Chondrocyte (in vitro differentiated cells): ENCODE measurements at regions not wholly inside any gene's neighbourhood (a gene's known extent, or its start where the extent isn't known, plus 50 kb on each side); places are given as distances from the start of the nearest gene placed in this dataset.
A peak's percentile ranks its signal among the peaks of the same experiment; 100 is the strongest.

ENCODE experiments used
- DNase-seq: peaks from one replicate; pipeline ENCODE4 v3.0.0; 2021; ENCODE audit warnings: mixed read lengths, low spot score
- H3K27ac Mint-ChIP-seq: one replicate; pipeline ENCODE4 v1.8.0; 2021; ENCODE audit warnings: mild to moderate bottlenecking, moderate library complexity, mixed read lengths; ENCODE audit not compliant: unreplicated experiment
- H3K27me3 Mint-ChIP-seq: 2 replicates; pipeline ENCODE4 v1.8.0; 2021; ENCODE audit warnings: low read depth, mixed read lengths
- H3K36me3 Mint-ChIP-seq: 2 replicates; pipeline ENCODE4 v1.8.0; 2021; ENCODE audit warnings: low read depth, mixed read lengths
- H3K4me1 Mint-ChIP-seq: 2 replicates; pipeline ENCODE4 v1.8.0; 2021; ENCODE audit warnings: low read depth, mild to moderate bottlenecking, mixed read lengths
- H3K4me3 Mint-ChIP-seq: one replicate; pipeline ENCODE4 v1.8.0; 2021; ENCODE audit warnings: mild to moderate bottlenecking, moderate library complexity, mixed read lengths; ENCODE audit not compliant: unreplicated experiment
- H3K9me3 Mint-ChIP-seq: 2 replicates; pipeline ENCODE4 v1.8.0; 2021; ENCODE audit warnings: low read depth, mixed read lengths
- TF ChIP-seq, protein P1 (sequence below): fragments of 200-600 bp; sonication (generic); IDR thresholded peaks from 2 replicates; pipeline ENCODE4 v1.5.0; 2021; ENCODE audit warnings: antibody characterized with exemption, mild to moderate bottlenecking, moderate library complexity

DNA sequence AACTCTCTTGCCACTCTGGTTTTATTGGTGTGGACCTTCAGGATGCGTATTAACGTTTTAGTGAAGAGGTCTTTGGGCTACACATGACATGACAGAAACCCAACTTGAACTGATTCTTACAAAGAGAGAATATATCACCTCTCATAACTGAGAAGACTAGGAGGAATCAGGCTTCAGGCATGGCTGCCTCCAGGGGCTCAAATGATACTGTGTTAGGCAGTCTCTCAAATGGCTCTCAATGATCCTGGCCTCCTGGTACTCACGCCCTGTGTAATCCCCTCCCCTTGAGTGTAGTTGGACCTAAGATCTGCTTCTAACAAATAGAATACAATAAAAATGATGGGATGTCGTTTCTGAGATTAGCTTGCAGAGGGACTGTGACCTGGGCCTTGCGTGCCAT lies 58.5 kb upstream of the SYPL1 start:
- TF ChIP-seq, protein P1, sequence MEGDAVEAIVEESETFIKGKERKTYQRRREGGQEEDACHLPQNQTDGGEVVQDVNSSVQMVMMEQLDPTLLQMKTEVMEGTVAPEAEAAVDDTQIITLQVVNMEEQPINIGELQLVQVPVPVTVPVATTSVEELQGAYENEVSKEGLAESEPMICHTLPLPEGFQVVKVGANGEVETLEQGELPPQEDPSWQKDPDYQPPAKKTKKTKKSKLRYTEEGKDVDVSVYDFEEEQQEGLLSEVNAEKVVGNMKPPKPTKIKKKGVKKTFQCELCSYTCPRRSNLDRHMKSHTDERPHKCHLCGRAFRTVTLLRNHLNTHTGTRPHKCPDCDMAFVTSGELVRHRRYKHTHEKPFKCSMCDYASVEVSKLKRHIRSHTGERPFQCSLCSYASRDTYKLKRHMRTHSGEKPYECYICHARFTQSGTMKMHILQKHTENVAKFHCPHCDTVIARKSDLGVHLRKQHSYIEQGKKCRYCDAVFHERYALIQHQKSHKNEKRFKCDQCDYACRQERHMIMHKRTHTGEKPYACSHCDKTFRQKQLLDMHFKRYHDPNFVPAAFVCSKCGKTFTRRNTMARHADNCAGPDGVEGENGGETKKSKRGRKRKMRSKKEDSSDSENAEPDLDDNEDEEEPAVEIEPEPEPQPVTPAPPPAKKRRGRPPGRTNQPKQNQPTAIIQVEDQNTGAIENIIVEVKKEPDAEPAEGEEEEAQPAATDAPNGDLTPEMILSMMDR: no peak
- Mint-ChIP-seq H3K27ac (no peak overlapping the region), H3K36me3 (no peaks in the 10 kb centered on the region), H3K9me3 (no peaks in the 10 kb centered on the region), H3K27me3 (peaks cover 8% of the 10 kb centered on the region), H3K4me3 (no peak overlapping the region), H3K4me1 (peaks cover 16% of the 10 kb centered on the region)
- DNase-seq: no peak

DNA sequence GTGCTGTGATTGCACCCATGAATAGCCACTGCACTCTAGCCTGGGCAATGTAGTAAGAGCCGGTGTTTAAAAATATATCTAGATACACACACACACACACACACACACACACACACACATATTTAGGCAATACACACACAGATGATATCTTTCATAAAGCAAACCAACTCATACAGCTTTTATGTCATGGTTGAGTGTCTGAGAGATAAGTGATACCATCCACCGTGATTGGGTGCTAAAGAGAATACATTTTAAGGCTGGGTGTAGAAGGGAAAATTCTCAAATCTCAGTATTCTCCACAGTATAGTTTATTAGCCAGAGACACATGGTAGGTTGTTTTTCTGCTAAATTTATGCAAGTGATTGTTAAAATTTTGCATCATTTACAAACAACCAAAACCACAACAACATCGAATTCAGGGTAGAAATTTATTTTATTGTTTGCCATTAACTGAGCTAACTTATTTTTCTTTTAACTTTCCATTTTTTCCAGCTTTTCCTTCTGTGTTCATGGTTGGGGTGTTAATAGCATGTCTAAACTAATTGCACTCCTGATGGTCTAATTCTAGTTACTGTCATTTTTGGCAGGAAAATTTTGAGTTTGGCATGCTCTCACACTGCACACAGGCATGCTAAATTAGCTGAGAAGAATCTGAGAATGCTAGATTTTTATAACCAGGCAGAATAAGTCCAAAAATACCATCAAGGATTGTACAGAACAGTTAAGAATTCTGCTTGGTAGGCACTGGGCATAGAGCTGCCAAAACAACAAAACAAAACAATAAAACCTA lies 57.9 kb upstream of the SYPL1 start:
- Mint-ChIP-seq H3K9me3 (no peaks in the 10 kb centered on the region), H3K4me1 (peaks cover 20% of the 10 kb centered on the region), H3K27me3 (peaks cover 4% of the 10 kb centered on the region), H3K4me3 (no peak overlapping the region), H3K27ac (no peak overlapping the region), H3K36me3 (no peaks in the 10 kb centered on the region)
- DNase-seq: no peak
- TF ChIP-seq, protein P1: no peak

DNA sequence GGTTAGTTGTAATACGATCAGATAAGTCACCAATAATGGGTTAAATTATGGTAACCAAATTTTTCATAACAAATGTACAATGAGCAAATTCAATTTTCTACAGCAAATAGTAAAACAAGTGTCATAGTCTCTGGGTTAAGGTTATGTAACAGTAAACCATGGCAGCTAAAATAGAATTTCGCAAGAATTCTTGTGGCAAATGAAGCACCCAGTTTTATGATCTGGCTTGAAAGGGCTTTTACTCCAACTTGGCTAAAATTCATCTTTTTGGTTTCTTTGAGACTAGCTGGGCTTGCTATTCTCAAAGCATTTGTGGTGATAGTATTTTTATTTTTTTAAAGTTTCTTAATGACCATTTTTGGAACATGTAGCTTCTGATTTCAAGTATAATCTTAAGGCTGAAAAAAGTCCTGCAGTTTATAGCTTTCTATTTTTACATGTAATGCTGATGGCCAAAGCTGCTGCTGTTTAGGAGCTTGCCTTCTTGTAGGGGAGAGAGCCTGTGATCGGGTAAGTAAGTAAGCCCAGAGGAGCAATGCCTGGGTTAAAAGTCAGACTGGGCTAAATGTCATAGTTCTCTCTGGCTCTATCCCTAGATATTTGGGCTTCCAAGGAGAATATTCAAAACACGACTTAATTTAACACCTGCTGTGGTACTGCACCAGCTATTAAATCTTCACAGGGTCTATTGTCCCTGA lies 55.5 kb upstream of the SYPL1 start:
- H3K27ac Mint-ChIP-seq: no peak overlapping the region
- H3K27me3 Mint-ChIP-seq: no peaks in the 10 kb centered on the region
- peaks cover 3% of the 10 kb centered on the region for H3K36me3 Mint-ChIP-seq
- TF ChIP-seq, protein P1: no peak
- H3K9me3 Mint-ChIP-seq: peaks cover 8% of the 10 kb centered on the region
- no peak for DNase-seq
- H3K4me1 Mint-ChIP-seq: peaks cover 20% of the 10 kb centered on the region
- H3K4me3 Mint-ChIP-seq: no peak overlapping the region

DNA sequence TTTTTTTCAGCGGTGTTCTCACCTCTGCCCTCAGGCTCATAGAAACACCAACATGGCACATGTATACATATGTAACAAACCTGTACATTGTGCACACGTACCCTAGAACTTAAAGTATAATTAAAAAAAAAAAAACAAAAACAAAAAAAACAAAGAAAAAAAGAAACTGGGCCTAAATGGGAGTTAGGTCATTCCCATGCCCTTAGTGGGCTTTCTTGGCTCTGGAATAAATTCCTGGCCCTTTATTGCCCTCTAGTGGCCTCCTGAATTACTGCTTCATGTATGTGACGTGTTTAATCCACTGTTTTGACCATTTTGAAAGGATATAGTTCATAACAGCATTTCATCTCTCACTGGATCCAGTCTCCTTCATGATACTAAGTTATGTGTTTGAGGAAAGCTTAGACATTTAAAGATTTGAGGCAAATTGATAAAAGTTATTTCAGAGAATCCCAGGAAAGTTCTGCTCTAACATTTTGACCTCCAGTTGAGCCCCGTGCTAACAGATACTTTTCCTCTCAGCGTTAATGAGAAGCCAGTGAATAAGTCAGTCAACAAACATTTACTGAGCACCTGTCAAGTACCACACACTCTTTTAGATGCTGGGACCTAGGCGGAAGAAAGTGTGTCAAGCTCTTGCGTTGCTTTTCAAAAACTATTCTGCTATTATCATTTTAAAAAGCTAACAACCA lies 54.7 kb upstream of the SYPL1 start:
- H3K9me3 Mint-ChIP-seq: peaks cover 9% of the 10 kb centered on the region
- H3K27me3 Mint-ChIP-seq: no peaks in the 10 kb centered on the region
- H3K36me3 Mint-ChIP-seq: peaks cover 3% of the 10 kb centered on the region
- TF ChIP-seq, protein P1: peak; percentile 94
- no peak for DNase-seq
- H3K4me3 Mint-ChIP-seq: no peak overlapping the region
- H3K4me1 Mint-ChIP-seq: peaks cover 20% of the 10 kb centered on the region
- peak overlapping the region; percentile 10 for H3K27ac Mint-ChIP-seq

DNA sequence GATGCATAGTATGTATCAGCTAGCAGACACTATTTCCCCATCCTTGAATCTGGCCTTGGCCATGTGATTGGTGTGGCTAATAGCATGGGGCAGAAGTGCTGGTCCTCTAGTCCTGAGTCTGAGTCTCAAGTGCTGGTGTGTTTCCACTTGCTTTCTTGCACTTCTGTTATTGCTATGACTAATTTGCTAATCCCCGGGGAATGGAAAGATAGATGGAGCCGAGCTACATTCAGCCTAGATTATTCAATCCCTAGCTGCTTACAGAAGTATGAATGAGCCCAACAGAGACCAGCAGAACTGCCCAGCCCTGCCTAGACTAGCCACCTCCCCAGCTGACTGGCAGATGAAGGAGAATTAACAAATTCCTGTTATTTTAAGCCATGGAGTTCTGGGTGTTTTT lies 53.2 kb upstream of the SYPL1 start:
- Mint-ChIP-seq H3K27me3 (peaks cover 5% of the 10 kb centered on the region), H3K9me3 (peaks cover 18% of the 10 kb centered on the region), H3K4me3 (no peak overlapping the region), H3K36me3 (peaks cover 8% of the 10 kb centered on the region), H3K4me1 (peaks cover 18% of the 10 kb centered on the region), H3K27ac (peak overlapping the region; percentile 32)
- TF ChIP-seq, protein P1: no peak
- DNase-seq: no peak
